GM12878 (cell line): ENCODE measurements at regions not wholly inside any gene's neighbourhood (a gene's known extent, or its start where the extent isn't known, plus 50 kb on each side); places are given as distances from the start of the nearest gene placed in this dataset.
"Not testable (repeated sequence)": the region's sequence is repeated elsewhere in the genome, so short reads cannot be mapped to it uniquely, and the experiment has no call there.

Experiments
- ATAC-seq: fragments of 200-7000 bp; cut with Tn5 transposase; 3 replicates; pipeline ENCODE4 v1.9.1; 2020; ENCODE audit warnings: mild to moderate bottlenecking, moderate library complexity
- BruUV-seq: library from RNA; stranded (reverse); fragments of 400-500 nt; replicated peaks from 2 replicates; lab custom pipeline; 2021; lab: Mats Ljungman, UMichigan
- CTCF ChIA-PET: fragments of 300-600 bp; sonication (Branson Sonifier 250); formaldehyde crosslinking; extraction: SDS; loops from one replicate; lab custom pipeline; 2021; ENCODE audit warnings: inconsistent platforms; lab: Yijun Ruan, JAX
- POLR2A ChIA-PET: fragments of 350-600 bp; formaldehyde crosslinking; extraction: SDS; loops from one replicate; lab custom pipeline; 2021; ENCODE audit warnings: inconsistent platforms; lab: Charles Lee
- RAD21 ChIA-PET: fragments of 300-600 bp; sonication (Branson Sonifier 250); formaldehyde crosslinking; loops from one replicate; lab custom pipeline; 2023; ENCODE audit warnings: antibody characterized with exemption; ENCODE audit not compliant: unreplicated experiment; lab: Charles Lee
- SMC1A ChIA-PET: fragments of 300-600 bp; sonication (Branson Sonifier 250); formaldehyde crosslinking; loops from one replicate; lab custom pipeline; 2023; ENCODE audit not compliant: unreplicated experiment, uncharacterized antibody; lab: Charles Lee
- DNase-seq: peaks from one replicate; pipeline ENCODE4 v3.0.0-alpha.2; 2011; ENCODE audit warnings: low read depth, low spot score
- FAIRE-seq: peaks from 3 replicates; lab custom pipeline; 2011; peaks lifted over from hg19 to GRCh38; lab: Jason Lieb, UNC
- H2AFZ ChIP-seq: 2 replicates; pipeline ENCODE4 v1.6.0; 2011; ENCODE audit warnings: low read depth, low read length, control low read depth; ENCODE audit not compliant: control insufficient read depth
- H3K27ac ChIP-seq: 2 replicates; pipeline ENCODE4 v1.5.1; 2011; ENCODE audit warnings: control low read depth; ENCODE audit not compliant: control insufficient read depth, insufficient read depth
- H3K27me3 ChIP-seq, 2 experiments: replicated peaks in 1 of 2; 2 replicates each; pipeline versions ENCODE4 v1.6.0 to v1.6.1; 2011; ENCODE audit warnings: low read length in 1 of 2; ENCODE audit not compliant: control insufficient read depth in 2 of 2, insufficient read depth in 2 of 2
- H3K36me3 ChIP-seq, 2 experiments: 2 replicates each; pipeline ENCODE4 v1.5.1; 2011; ENCODE audit warnings: low read length in 1 of 2; ENCODE audit not compliant: control insufficient read depth in 2 of 2, insufficient read depth in 2 of 2
- H3K4me1 ChIP-seq: 2 replicates; pipeline ENCODE4 v1.6.1; 2011; ENCODE audit warnings: mild to moderate bottlenecking, low read length, moderate library complexity, mixed read lengths; ENCODE audit not compliant: control insufficient read depth, insufficient read depth
- H3K4me2 ChIP-seq: 2 replicates; pipeline ENCODE4 v1.6.0; 2011; ENCODE audit warnings: control low read depth; ENCODE audit not compliant: control insufficient read depth, insufficient read depth
- H3K4me3 ChIP-seq: fragments of 200-600 bp; sonication (generic); 2 replicates; pipeline ENCODE4 v1.5.1; 2016
- H3K79me2 ChIP-seq: 2 replicates; pipeline ENCODE4 v1.6.0; 2011; ENCODE audit warnings: low read length; ENCODE audit not compliant: control insufficient read depth, insufficient read depth
- H3K9ac ChIP-seq: 2 replicates; pipeline ENCODE4 v1.8.0; 2011; ENCODE audit warnings: low read length, control low read depth, mixed read lengths; ENCODE audit not compliant: control insufficient read depth, insufficient read depth
- H3K9me3 ChIP-seq: replicated peaks from 3 replicates; pipeline ENCODE4 v1.5.1; 2011; ENCODE audit warnings: mild to moderate bottlenecking, low read length; ENCODE audit not compliant: control insufficient read depth, insufficient read depth
- H4K20me1 ChIP-seq: 2 replicates; pipeline ENCODE4 v1.6.0; 2011; ENCODE audit not compliant: control insufficient read depth, insufficient read depth
- WGBS: methylation state at CpG from one replicate; pipeline ENCODE4 v1.1.6; 2016; ENCODE audit warnings: low lambda C conversion rate; ENCODE audit not compliant: insufficient replicate concordance, insufficient coverage; ENCODE audit errors: missing lambda C conversion rate; 5-methylcytosine and 5-hydroxymethylcytosine counted together
- in situ Hi-C: fragments of 300-500 bp; cut with MboI; formaldehyde crosslinking; loops from 9 replicates; pipeline ENCODE4 v1.14.3; 2018; ENCODE audit warnings: mixed read lengths
- intact Hi-C: fragments of 100-400 bp; cut with micrococcal nuclease; formaldehyde crosslinking; loops from one replicate; pipeline ENCODE4 v1.14.2; 2022; ENCODE audit not compliant: unreplicated experiment

DNA sequence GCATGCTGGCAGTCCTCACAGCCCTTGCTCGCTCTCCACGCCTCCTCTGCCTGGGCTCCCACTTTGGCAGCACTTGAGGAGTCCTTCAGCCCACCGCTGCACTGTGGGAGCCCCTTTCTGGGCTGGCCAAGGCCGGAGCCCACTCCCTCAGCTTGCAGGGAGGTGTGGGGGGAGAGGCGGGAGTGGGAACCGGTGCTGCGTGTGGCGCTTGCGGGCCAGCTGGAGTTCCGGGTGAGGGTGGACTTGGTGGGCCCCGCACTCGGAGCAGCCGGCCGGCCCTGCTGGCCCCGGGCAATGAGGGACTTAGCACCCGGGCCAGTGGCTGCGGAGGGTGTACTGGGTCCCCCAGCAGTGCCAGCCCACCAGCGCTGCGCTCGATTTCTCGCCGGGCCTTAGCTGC, 273.9 kb downstream of the ADGRD1 start:
- H3K9me3 ChIP-seq, H4K20me1 ChIP-seq, H3K4me3 ChIP-seq, H2AFZ ChIP-seq, FAIRE-seq, H3K4me1 ChIP-seq, in situ Hi-C loops, H3K36me3 ChIP-seq, ATAC-seq, H3K79me2 ChIP-seq, H3K27me3 ChIP-seq, CTCF ChIA-PET, H3K4me2 ChIP-seq, intact Hi-C loops, BruUV-seq, H3K9ac ChIP-seq, DNase-seq, H3K27ac ChIP-seq, POLR2A ChIA-PET: not testable (repeated sequence)
- 79% methylated on average over 16 of the region's 22 CpGs for WGBS
- SMC1A ChIA-PET = interaction anchor here (3.5 kb wide), 1 partner anchor 12 kb away, joined by 14 read pairs; no protein-coding TSS in a partner anchor
- RAD21 ChIA-PET = interaction anchor here (1.1 kb wide), 1 partner anchor 12 kb away, joined by 5 read pairs; no protein-coding TSS in a partner anchor

DNA sequence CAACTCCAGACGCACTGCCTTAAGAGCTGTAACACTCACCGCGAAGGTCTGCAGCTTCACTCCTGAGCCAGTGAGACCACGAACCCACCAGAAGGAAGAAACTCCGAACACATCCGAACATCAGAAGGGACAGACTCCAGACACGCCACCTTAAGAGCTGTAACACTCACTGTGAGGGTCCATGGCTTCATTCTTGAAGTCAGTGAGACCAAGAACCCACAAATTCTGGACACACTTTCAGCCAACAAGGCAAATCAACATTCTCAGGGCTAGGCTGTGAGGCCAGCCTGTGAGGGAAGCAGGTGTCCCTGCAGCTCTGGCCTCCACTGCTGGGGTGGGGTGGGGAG, 275.3 kb downstream of the ADGRD1 start:
- H3K79me2 ChIP-seq, in situ Hi-C loops, ATAC-seq, intact Hi-C loops, H3K4me2 ChIP-seq, DNase-seq, H2AFZ ChIP-seq, H3K4me1 ChIP-seq, H4K20me1 ChIP-seq, H3K27me3 ChIP-seq, BruUV-seq, H3K36me3 ChIP-seq, FAIRE-seq, H3K9ac ChIP-seq, H3K4me3 ChIP-seq, CTCF ChIA-PET, RAD21 ChIA-PET, H3K27ac ChIP-seq, H3K9me3 ChIP-seq: not testable (repeated sequence)
- ChIA-PET POLR2A (interaction anchor here (0.7 kb wide), 1 partner anchor 497 kb away, joined by 3 read pairs; no protein-coding TSS in a partner anchor), SMC1A (interaction anchor here (0.6 to 3.5 kb wide), 3 partner anchors 11 to 527 kb away, joined by 3 to 14 read pairs (median 3); no protein-coding TSS in a partner anchor)
- 37% methylated on average over 6 of the region's 7 CpGs for WGBS
